Naive thymus-derived CD8-positive, alpha-beta T cell (primary cell): ENCODE measurements at regions not wholly inside any gene's neighbourhood (a gene's known extent, or its start where the extent isn't known, plus 50 kb on each side); places are given as distances from the start of the nearest gene placed in this dataset.

Experiments used
- ATAC-seq, 2 donors: fragments of 150-1000 bp; cut with Tn5 transposase in 1 of 2; sonication (Bioruptor Pico), chemical (Tn5 transposase) in 1 of 2; 1 replicate in 1 of 2; 2 replicates in 1 of 2; pipeline ENCODE4 v1.10.0; 2021; ENCODE audit warnings: mild to moderate bottlenecking in 2 of 2, moderate library complexity in 2 of 2
- POLR2A ChIA-PET: fragments of 350-600 bp; sonication (Branson Sonifier 250); formaldehyde crosslinking; loops from one replicate; lab custom pipeline; 2021; ENCODE audit warnings: antibody characterized with exemption; lab: Charles Lee
- DNase-seq, 10 donors: peaks; one replicate each; pipeline versions ENCODE4 v3.0.0 to v3.0.0-alpha.2; 2020 to 2022
- H3K27ac Mint-ChIP-seq, 10 donors: one replicate each; pipeline ENCODE4 v1.8.0; 2020 to 2022; ENCODE audit warnings: mild to moderate bottlenecking in 10 of 10, mixed read lengths in 10 of 10, moderate library complexity in 4 of 10, inconsistent platforms in 1 of 10
- H3K27me3 Mint-ChIP-seq, 5 donors: one replicate each; pipeline ENCODE4 v1.8.0; 2021 to 2022; ENCODE audit warnings: mixed read lengths in 5 of 5
- H3K36me3 Mint-ChIP-seq, 3 donors: one replicate each; pipeline ENCODE4 v1.8.0; 2020 to 2022; ENCODE audit warnings: mixed read lengths in 3 of 3, mild to moderate bottlenecking in 2 of 3, inconsistent platforms in 1 of 3
- H3K4me1 Mint-ChIP-seq, 4 donors: one replicate each; pipeline ENCODE4 v1.8.0; 2021 to 2022; ENCODE audit warnings: mixed read lengths in 4 of 4
- H3K4me3 Mint-ChIP-seq, 10 donors: one replicate each; pipeline ENCODE4 v1.8.0; 2020 to 2022; ENCODE audit warnings: mild to moderate bottlenecking in 10 of 10, mixed read lengths in 10 of 10, moderate library complexity in 6 of 10, inconsistent platforms in 1 of 10
- H3K9me3 Mint-ChIP-seq, 9 donors: one replicate each; pipeline ENCODE4 v1.8.0; 2020 to 2022; ENCODE audit warnings: mixed read lengths in 9 of 9, mild to moderate bottlenecking in 3 of 9, inconsistent platforms in 1 of 9, moderate library complexity in 1 of 9

GRCh38 chr12:94074980-94075629, 73.3 kb upstream of the PLXNC1 start:
- POLR2A ChIA-PET: interaction anchor here (0.6 to 0.8 kb wide), 2 partner anchors 28 to 609 kb away, joined by 3 read pairs; no protein-coding TSS in a partner anchor
- H3K36me3 Mint-ChIP-seq: no peaks in the 10 kb centered on the region
- H3K27ac Mint-ChIP-seq: no peak overlapping the region
- peaks cover 0 to 7% (median 3%) of the 10 kb centered on the region in 5 donors for H3K27me3 Mint-ChIP-seq
- DNase-seq: peak in 1 of 10 donors; percentile 28
- no peak overlapping the region for H3K4me3 Mint-ChIP-seq
- ATAC-seq: no peak
- peaks cover 12 to 19% (median 17%) of the 10 kb centered on the region in 4 donors for H3K4me1 Mint-ChIP-seq
- H3K9me3 Mint-ChIP-seq: peaks cover 0 to under 1% (median 0%) of the 10 kb centered on the region in 9 donors

GRCh38 chr12:94077209-94077608, 71.2 kb upstream of the PLXNC1 start:
- no peak for ATAC-seq
- Mint-ChIP-seq H3K27ac (no peak overlapping the region), H3K4me1 (peaks cover 7 to 8% (median 7%) of the 10 kb centered on the region in 4 donors), H3K4me3 (no peak overlapping the region), H3K27me3 (peaks cover 0 to 7% (median 3%) of the 10 kb centered on the region in 5 donors), H3K9me3 (no peaks in the 10 kb centered on the region), H3K36me3 (no peaks in the 10 kb centered on the region)
- DNase-seq: no peak
- POLR2A ChIA-PET: no interaction called here

GRCh38 chr12:94078138-94078723, 70.1 kb upstream of the PLXNC1 start:
- POLR2A ChIA-PET: no interaction called here
- H3K4me3 Mint-ChIP-seq: no peak overlapping the region
- H3K9me3 Mint-ChIP-seq: peaks cover 0 to 3% (median under 1%) of the 10 kb centered on the region in 9 donors
- H3K4me1 Mint-ChIP-seq: peaks cover 7 to 8% (median 7%) of the 10 kb centered on the region in 4 donors
- peaks cover 0 to 7% (median 3%) of the 10 kb centered on the region in 5 donors for H3K27me3 Mint-ChIP-seq
- peaks cover 0 to under 1% (median 0%) of the 10 kb centered on the region in 3 donors for H3K36me3 Mint-ChIP-seq
- no peak for ATAC-seq
- DNase-seq: no peak
- peak overlapping the region in 1 of 10 donors; percentile 1 for H3K27ac Mint-ChIP-seq

- DNase-seq: no peak
- H3K27me3 Mint-ChIP-seq: peaks cover 0 to 7% (median 3%) of the 10 kb centered on the region in 5 donors
- POLR2A ChIA-PET: no interaction called here
- H3K4me1 Mint-ChIP-seq: peaks cover 7 to 8% (median 7%) of the 10 kb centered on the region in 4 donors
- H3K9me3 Mint-ChIP-seq: peaks cover 0 to 8% (median 3%) of the 10 kb centered on the region in 9 donors
- peak overlapping the region in 1 of 10 donors; percentile 1 for H3K27ac Mint-ChIP-seq
- peaks cover 0 to 4% (median 0%) of the 10 kb centered on the region in 3 donors for H3K36me3 Mint-ChIP-seq
- ATAC-seq: no peak
- H3K4me3 Mint-ChIP-seq: no peak overlapping the region
Observed at GRCh38 chr12:94078736-94079509, 69.5 kb upstream of the PLXNC1 start.

- Mint-ChIP-seq H3K27ac (peak overlapping the region in 1 of 10 donors; percentile 58), H3K36me3 (peaks cover 0 to 4% (median 0%) of the 10 kb centered on the region in 3 donors), H3K4me1 (peaks cover 7 to 8% (median 7%) of the 10 kb centered on the region in 4 donors), H3K27me3 (peaks cover 0 to 7% (median 4%) of the 10 kb centered on the region in 5 donors), H3K4me3 (no peak overlapping the region), H3K9me3 (peaks cover 0 to 8% (median 3%) of the 10 kb centered on the region in 9 donors)
- DNase-seq: no peak
- POLR2A ChIA-PET: no interaction called here
- ATAC-seq: no peak
Observed at GRCh38 chr12:94079566-94080340, 68.6 kb upstream of the PLXNC1 start.

- Mint-ChIP-seq H3K27ac (no peak overlapping the region), H3K4me3 (no peak overlapping the region), H3K9me3 (peaks cover 0 to 8% (median 3%) of the 10 kb centered on the region in 9 donors), H3K36me3 (peaks cover 0 to 4% (median 0%) of the 10 kb centered on the region in 3 donors), H3K4me1 (peaks cover 7 to 8% (median 7%) of the 10 kb centered on the region in 4 donors), H3K27me3 (peaks cover 0 to 6% (median 3%) of the 10 kb centered on the region in 5 donors)
- POLR2A ChIA-PET: no interaction called here
- ATAC-seq: no peak
- DNase-seq: no peak
Observed at GRCh38 chr12:94080341-94081009, 67.9 kb upstream of the PLXNC1 start.

GRCh38 chr12:94082690-94083089, 65.7 kb upstream of the PLXNC1 start:
- Mint-ChIP-seq H3K27me3 (peaks cover 0 to 6% (median 4%) of the 10 kb centered on the region in 5 donors), H3K36me3 (peaks cover 0 to 4% (median 0%) of the 10 kb centered on the region in 3 donors), H3K27ac (no peak overlapping the region), H3K4me1 (peaks cover 7 to 8% (median 7%) of the 10 kb centered on the region in 4 donors), H3K4me3 (no peak overlapping the region), H3K9me3 (peaks cover 0 to 11% (median 3%) of the 10 kb centered on the region in 9 donors)
- POLR2A ChIA-PET: interaction anchor here (0.6 kb wide), 1 partner anchor 353 kb away, joined by 3 read pairs; no protein-coding TSS in a partner anchor
- ATAC-seq (no peak), DNase-seq (no peak)

GRCh38 chr12:94089891-94090290, 58.5 kb upstream of the PLXNC1 start:
- H3K9me3 Mint-ChIP-seq: peaks cover 0 to 6% (median 0%) of the 10 kb centered on the region in 9 donors
- POLR2A ChIA-PET: no interaction called here
- peaks cover 0 to 3% (median 0%) of the 10 kb centered on the region in 5 donors for H3K27me3 Mint-ChIP-seq
- no peak overlapping the region for H3K4me3 Mint-ChIP-seq
- no peaks in the 10 kb centered on the region for H3K4me1 Mint-ChIP-seq
- ATAC-seq (no peak), DNase-seq (no peak)
- no peaks in the 10 kb centered on the region for H3K36me3 Mint-ChIP-seq
- H3K27ac Mint-ChIP-seq: no peak overlapping the region

GRCh38 chr12:94091624-94092023, 56.8 kb upstream of the PLXNC1 start:
- Mint-ChIP-seq H3K36me3 (no peaks in the 10 kb centered on the region), H3K27me3 (peaks cover 0 to 4% (median 1%) of the 10 kb centered on the region in 5 donors), H3K9me3 (no peaks in the 10 kb centered on the region), H3K4me3 (no peak overlapping the region), H3K4me1 (no peaks in the 10 kb centered on the region), H3K27ac (no peak overlapping the region)
- ATAC-seq: no peak
- POLR2A ChIA-PET: no interaction called here
- DNase-seq: no peak

GRCh38 chr12:94092516-94093241, 55.7 kb upstream of the PLXNC1 start:
- no peak for DNase-seq
- peaks cover 0 to 6% (median 3%) of the 10 kb centered on the region in 5 donors for H3K27me3 Mint-ChIP-seq
- POLR2A ChIA-PET: no interaction called here
- no peaks in the 10 kb centered on the region for H3K36me3 Mint-ChIP-seq
- no peak for ATAC-seq
- H3K27ac Mint-ChIP-seq: no peak overlapping the region
- no peaks in the 10 kb centered on the region for H3K9me3 Mint-ChIP-seq
- H3K4me3 Mint-ChIP-seq: no peak overlapping the region
- no peaks in the 10 kb centered on the region for H3K4me1 Mint-ChIP-seq

- no peak overlapping the region for H3K27ac Mint-ChIP-seq
- POLR2A ChIA-PET: no interaction called here
- ATAC-seq: no peak
- no peak overlapping the region for H3K4me3 Mint-ChIP-seq
- no peak for DNase-seq
- H3K27me3 Mint-ChIP-seq: peaks cover 0 to 14% (median 3%) of the 10 kb centered on the region in 5 donors
- H3K36me3 Mint-ChIP-seq: no peaks in the 10 kb centered on the region
- no peaks in the 10 kb centered on the region for H3K9me3 Mint-ChIP-seq
- H3K4me1 Mint-ChIP-seq: peaks cover 0 to 2% (median 0%) of the 10 kb centered on the region in 4 donors
Observed at GRCh38 chr12:94094700-94095099, 53.7 kb upstream of the PLXNC1 start.
